ENCODE measurements at regions not wholly inside any gene's neighbourhood (a gene's known extent, or its start where the extent isn't known, plus 50 kb on each side); places are given as distances from the start of the nearest gene placed in this dataset.

DNA sequence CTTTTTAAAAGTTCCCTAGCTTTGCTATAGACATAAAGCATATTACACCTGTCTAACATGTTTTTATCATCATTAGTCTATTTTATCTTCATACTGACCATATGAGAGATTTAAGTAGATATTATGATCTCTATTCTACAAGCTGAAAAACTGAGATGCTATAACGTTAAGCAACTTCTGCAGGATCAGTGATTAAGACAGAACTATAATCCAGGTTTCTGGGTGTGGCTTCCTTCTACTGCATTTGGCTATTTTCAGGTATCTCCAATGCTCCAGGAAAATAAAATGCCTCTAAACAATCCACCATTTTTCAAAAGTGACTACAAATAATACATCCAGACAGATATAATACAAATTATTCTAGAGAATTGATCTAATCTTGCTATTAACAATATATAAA, 53.4 kb downstream of the RGS2 start:
- TF ChIP-seq CREB1 (CRISPR knock-in tag; IDR thresholded peaks at IDR 0.05) (no peak), NR1H2 (CRISPR knock-in tag; IDR thresholded peaks at IDR 0.05) (no peak), TEAD1 (CRISPR knock-in tag; IDR thresholded peaks at IDR 0.05) (no peak), ZNF219 (CRISPR knock-in tag; IDR thresholded peaks at IDR 0.05; ENCODE audit: borderline replicate concordance) (no peak), JUN (CRISPR knock-in tag; IDR thresholded peaks at IDR 0.05) (no peak)
- TF ChIP-seq, protein P1, sequence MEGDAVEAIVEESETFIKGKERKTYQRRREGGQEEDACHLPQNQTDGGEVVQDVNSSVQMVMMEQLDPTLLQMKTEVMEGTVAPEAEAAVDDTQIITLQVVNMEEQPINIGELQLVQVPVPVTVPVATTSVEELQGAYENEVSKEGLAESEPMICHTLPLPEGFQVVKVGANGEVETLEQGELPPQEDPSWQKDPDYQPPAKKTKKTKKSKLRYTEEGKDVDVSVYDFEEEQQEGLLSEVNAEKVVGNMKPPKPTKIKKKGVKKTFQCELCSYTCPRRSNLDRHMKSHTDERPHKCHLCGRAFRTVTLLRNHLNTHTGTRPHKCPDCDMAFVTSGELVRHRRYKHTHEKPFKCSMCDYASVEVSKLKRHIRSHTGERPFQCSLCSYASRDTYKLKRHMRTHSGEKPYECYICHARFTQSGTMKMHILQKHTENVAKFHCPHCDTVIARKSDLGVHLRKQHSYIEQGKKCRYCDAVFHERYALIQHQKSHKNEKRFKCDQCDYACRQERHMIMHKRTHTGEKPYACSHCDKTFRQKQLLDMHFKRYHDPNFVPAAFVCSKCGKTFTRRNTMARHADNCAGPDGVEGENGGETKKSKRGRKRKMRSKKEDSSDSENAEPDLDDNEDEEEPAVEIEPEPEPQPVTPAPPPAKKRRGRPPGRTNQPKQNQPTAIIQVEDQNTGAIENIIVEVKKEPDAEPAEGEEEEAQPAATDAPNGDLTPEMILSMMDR (IDR thresholded peaks at IDR 0.05), result no peak

Data from WTC11 (cell line).